Cardiac muscle cell (in vitro differentiated cells and primary cell): ENCODE measurements at regions not wholly inside any gene's neighbourhood (a gene's known extent, or its start where the extent isn't known, plus 50 kb on each side); places are given as distances from the start of the nearest gene placed in this dataset.

Source experiments
- DNase-seq, 2 donors: peaks; one replicate each; pipeline versions ENCODE4 v3.0.0 to v3.0.0-alpha.2; 2010 to 2017; ENCODE audit warnings: low read depth in 1 of 2, low spot score in 1 of 2
- H3K27ac ChIP-seq: fragments of 200-600 bp; sonication (generic); 2 replicates; pipeline ENCODE4 v1.5.1; 2016
- H3K27me3 ChIP-seq: fragments of 200-600 bp; sonication (generic); 2 replicates; pipeline ENCODE4 v1.6.0; 2016; ENCODE audit warnings: control low read depth
- H3K36me3 ChIP-seq: fragments of 200-600 bp; sonication (generic); 2 replicates; pipeline ENCODE4 v1.5.1; 2016; ENCODE audit warnings: control low read depth
- H3K4me1 ChIP-seq: fragments of 200-600 bp; sonication (generic); 2 replicates; pipeline ENCODE4 v1.8.1; 2017; ENCODE audit warnings: low read depth, mild to moderate bottlenecking, mixed run types
- H3K4me3 ChIP-seq: fragments of 200-600 bp; sonication (generic); 2 replicates; pipeline ENCODE4 v1.5.1; 2016; ENCODE audit warnings: mild to moderate bottlenecking
- H3K9me3 ChIP-seq: fragments of 200-600 bp; sonication (generic); 2 replicates; pipeline ENCODE4 v1.5.1; 2017; ENCODE audit warnings: low read depth, mild to moderate bottlenecking, control low read depth
- CTCF ChIP-seq: IDR thresholded peaks from 2 replicates; pipeline ENCODE4 v1.5.1; 2012; ENCODE audit warnings: low read depth, mild to moderate bottlenecking, low read length

GRCh38 chr5:26245321-26245720 lies 793.1 kb downstream of the CDH9 start:
- H3K27ac ChIP-seq, result no peak overlapping the region

GRCh38 chr5:26239588-26239987 lies 798.8 kb downstream of the CDH9 start:
- Histone ChIP-seq H3K9me3 (no peaks in the 10 kb centered on the region), H3K4me1 (no peaks in the 10 kb centered on the region), H3K27ac (no peak overlapping the region), H3K36me3 (no peaks in the 10 kb centered on the region), H3K27me3 (no peaks in the 10 kb centered on the region), H3K4me3 (no peak overlapping the region)
- no peak for TF ChIP-seq CTCF
- no peak for DNase-seq

More at GRCh38 chr5:26245321-26245720, 793.1 kb downstream of the CDH9 start:
- no peaks in the 10 kb centered on the region for H3K4me1 ChIP-seq
- no peaks in the 10 kb centered on the region for H3K36me3 ChIP-seq
- no peaks in the 10 kb centered on the region for H3K9me3 ChIP-seq
- DNase-seq, result no peak
- H3K4me3 ChIP-seq, result no peak overlapping the region
- H3K27me3 ChIP-seq, result no peaks in the 10 kb centered on the region
- TF ChIP-seq CTCF, result no peak

GRCh38 chr5:26237489-26237888 lies 800.9 kb downstream of the CDH9 start:
- Histone ChIP-seq H3K9me3 (no peaks in the 10 kb centered on the region), H3K27ac (no peak overlapping the region), H3K27me3 (no peaks in the 10 kb centered on the region), H3K4me3 (no peak overlapping the region), H3K36me3 (no peaks in the 10 kb centered on the region), H3K4me1 (no peaks in the 10 kb centered on the region)
- no peak for DNase-seq
- TF ChIP-seq CTCF, result no peak

- Histone ChIP-seq H3K27ac (no peak overlapping the region), H3K36me3 (no peaks in the 10 kb centered on the region), H3K4me3 (no peak overlapping the region), H3K4me1 (no peaks in the 10 kb centered on the region), H3K27me3 (no peaks in the 10 kb centered on the region), H3K9me3 (no peaks in the 10 kb centered on the region)
- DNase-seq, result no peak
- no peak for TF ChIP-seq CTCF
These were observed 801.5 kb downstream of the CDH9 start for GRCh38 chr5:26236936-26237335.

GRCh38 chr5:26232706-26233105 lies 805.7 kb downstream of the CDH9 start:
- Histone ChIP-seq H3K36me3 (no peaks in the 10 kb centered on the region), H3K9me3 (no peaks in the 10 kb centered on the region), H3K27ac (no peak overlapping the region), H3K4me3 (no peak overlapping the region), H3K27me3 (no peaks in the 10 kb centered on the region), H3K4me1 (no peaks in the 10 kb centered on the region)
- DNase-seq, result no peak
- TF ChIP-seq CTCF, result no peak

- no peak for TF ChIP-seq CTCF
- DNase-seq, result no peak
These were observed 807.1 kb downstream of the CDH9 start for GRCh38 chr5:26231316-26231715.

More at GRCh38 chr5:26231316-26231715, 807.1 kb downstream of the CDH9 start:
- H3K36me3 ChIP-seq, result no peaks in the 10 kb centered on the region
- H3K4me1 ChIP-seq, result no peaks in the 10 kb centered on the region
- H3K4me3 ChIP-seq, result no peak overlapping the region
- H3K27me3 ChIP-seq, result no peaks in the 10 kb centered on the region
- no peaks in the 10 kb centered on the region for H3K9me3 ChIP-seq
- H3K27ac ChIP-seq, result no peak overlapping the region
